H1 (cell line): ENCODE measurements at regions not wholly inside any gene's neighbourhood (a gene's known extent, or its start where the extent isn't known, plus 50 kb on each side); places are given as distances from the start of the nearest gene placed in this dataset.

Source experiments
- CBX5 ChIP-seq: fragments of 300-800, 300-1000 bp; sonication (generic); IDR thresholded peaks from 2 replicates; pipeline ENCODE4 v1.7.1; 2016; ENCODE audit warnings: antibody characterized with exemption, low read length, low read depth
- FOSL1 ChIP-seq: IDR thresholded peaks from 2 replicates; pipeline ENCODE4 v1.6.1; 2011; ENCODE audit warnings: mild to moderate bottlenecking, low read depth, low read length, moderate library complexity; ENCODE audit not compliant: insufficient read depth
- JUN ChIP-seq: IDR thresholded peaks from 2 replicates; pipeline ENCODE4 v1.6.1; 2011; ENCODE audit warnings: low read depth, mild to moderate bottlenecking, improper control_type of control experiment, low read length

GRCh38 chr6:85864453-85865401 is 222.0 kb upstream of the SYNCRIP start (continued):
- TF ChIP-seq FOSL1 (no peak), JUN (no peak), CBX5 (no peak)
